ENCODE measurements at regions not wholly inside any gene's neighbourhood (a gene's known extent, or its start where the extent isn't known, plus 50 kb on each side); places are given as distances from the start of the nearest gene placed in this dataset.

DNA sequence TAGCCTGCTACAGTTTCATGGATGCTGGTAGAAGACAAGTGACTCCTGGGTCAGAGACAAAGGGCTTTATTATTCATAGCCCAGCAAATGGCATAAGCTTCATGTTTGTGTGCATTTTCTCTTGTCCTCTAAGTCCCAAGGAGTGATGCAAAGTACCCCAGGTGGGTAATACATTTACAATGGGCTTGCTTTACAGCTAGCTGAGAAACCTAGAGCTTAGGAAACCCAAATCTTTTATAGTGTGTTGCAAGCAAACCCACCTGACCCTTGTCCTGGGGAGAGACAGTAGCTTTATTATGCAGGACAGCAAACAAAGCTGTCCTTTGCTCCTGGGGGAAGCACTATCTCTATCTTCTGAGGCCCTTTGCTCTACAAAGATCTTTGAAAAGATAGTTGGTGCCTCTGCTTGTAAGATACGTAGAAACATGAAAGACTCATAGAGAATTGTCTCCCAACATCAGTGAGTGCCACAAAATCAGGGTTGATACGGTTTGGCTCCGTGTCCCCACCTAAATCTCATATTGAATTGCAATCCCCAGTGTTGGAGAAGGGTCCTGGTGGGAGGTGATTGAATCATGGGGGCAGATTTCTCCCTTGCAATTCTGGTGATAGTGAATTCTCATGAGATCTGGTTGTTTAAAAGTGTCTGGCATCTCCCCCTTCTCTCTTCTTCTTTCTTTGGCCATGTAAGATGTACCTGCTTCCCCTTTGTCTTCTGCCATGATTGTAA lies 315.8 kb upstream of the USP24 start:
- no peak for DNase-seq (ENCODE audit: low spot score)

DNA sequence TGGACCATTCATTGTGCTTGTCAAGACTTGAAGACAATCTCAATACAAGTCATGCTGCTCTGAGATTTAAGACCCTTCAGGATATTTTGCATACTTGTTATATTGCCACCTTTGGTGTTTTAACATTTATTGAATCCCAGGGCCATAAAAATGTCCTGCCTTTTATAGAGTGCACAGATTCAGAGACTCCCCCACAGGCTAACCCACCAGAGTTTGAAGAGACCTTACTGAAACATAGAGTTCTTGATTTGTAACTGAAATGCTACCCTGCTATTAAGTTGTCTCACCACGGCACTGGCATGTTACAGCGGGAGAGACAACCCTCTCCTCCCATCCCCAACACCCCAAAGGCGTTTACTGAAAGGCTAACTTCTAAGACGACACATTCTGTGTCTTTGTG lies 313.9 kb upstream of the USP24 start:
- DNase-seq (ENCODE audit: low spot score) = no peak
- TF ChIP-seq, protein P1, sequence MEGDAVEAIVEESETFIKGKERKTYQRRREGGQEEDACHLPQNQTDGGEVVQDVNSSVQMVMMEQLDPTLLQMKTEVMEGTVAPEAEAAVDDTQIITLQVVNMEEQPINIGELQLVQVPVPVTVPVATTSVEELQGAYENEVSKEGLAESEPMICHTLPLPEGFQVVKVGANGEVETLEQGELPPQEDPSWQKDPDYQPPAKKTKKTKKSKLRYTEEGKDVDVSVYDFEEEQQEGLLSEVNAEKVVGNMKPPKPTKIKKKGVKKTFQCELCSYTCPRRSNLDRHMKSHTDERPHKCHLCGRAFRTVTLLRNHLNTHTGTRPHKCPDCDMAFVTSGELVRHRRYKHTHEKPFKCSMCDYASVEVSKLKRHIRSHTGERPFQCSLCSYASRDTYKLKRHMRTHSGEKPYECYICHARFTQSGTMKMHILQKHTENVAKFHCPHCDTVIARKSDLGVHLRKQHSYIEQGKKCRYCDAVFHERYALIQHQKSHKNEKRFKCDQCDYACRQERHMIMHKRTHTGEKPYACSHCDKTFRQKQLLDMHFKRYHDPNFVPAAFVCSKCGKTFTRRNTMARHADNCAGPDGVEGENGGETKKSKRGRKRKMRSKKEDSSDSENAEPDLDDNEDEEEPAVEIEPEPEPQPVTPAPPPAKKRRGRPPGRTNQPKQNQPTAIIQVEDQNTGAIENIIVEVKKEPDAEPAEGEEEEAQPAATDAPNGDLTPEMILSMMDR (IDR thresholded peaks at IDR 0.05; ENCODE audit: extremely low read depth, missing control alignments) = no peak

More for the DNA sequence above, 315.8 kb upstream of the USP24 start:
- TF ChIP-seq, protein P1 (IDR thresholded peaks at IDR 0.05; ENCODE audit: extremely low read depth, missing control alignments) = no peak

DNA sequence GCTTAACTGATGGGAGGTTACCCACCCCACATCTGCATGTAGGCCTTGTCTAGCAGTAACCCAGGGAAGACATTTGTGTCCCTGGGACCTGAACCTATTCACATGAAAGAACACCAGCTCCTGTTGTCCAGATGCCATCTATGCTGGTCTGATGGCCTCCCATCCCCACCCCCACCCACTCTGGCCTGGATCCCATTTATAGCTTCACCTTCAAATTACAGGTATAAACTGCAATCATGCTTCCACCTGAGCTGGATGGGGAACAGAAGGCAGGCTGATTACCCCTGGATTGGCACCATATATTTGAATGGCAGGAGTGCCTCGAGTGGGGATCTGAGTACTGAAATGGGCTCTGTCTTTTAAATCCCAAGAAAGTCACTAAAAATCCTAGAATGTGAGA lies 312.7 kb upstream of the USP24 start:
- TF ChIP-seq, protein P1 (IDR thresholded peaks at IDR 0.05; ENCODE audit: extremely low read depth, missing control alignments) = no peak
- no peak for DNase-seq (ENCODE audit: low spot score)

DNA sequence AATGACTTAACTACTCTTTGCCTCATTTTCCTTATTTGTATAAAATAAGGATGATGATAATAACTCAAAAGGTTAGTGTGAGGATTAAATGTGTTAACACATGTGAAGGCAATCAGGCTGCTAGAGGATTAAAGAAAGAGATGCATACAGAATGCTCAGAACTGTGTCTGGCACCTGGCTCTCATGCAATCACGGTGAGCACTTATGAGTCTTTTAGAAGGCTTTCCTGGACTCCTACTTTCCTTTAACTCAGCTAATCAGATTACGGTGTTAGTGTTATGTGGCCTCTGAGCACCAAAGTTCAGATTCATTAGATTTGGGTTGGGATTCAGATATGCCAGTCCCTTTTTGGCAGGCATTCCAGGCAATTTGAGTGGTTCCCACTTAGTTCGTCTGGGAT lies 311.6 kb upstream of the USP24 start:
- TF ChIP-seq, protein P1 (IDR thresholded peaks at IDR 0.05; ENCODE audit: extremely low read depth, missing control alignments) = no peak
- DNase-seq (ENCODE audit: low spot score) = no peak

DNA sequence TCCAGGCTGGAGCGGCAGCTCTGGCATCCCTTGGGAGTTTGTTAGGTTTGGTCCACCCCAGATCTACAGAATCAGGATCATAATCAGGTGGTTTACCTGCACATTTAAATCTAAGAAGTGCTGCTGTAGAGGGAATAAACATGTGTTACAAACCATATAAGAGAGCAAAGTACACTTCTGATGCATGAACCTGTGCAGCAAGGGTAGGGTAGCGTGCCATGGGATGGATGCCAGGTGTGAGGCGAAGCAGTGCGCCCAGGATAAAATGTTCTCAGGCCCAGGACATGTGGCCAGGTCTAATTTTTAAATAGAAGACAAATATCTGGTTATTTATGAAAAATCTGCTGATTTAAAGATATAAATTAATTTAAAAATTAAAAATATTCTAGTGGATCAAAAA lies 308.8 kb upstream of the USP24 start:
- TF ChIP-seq, protein P1 (IDR thresholded peaks at IDR 0.05; ENCODE audit: extremely low read depth, missing control alignments) = no peak
- DNase-seq (ENCODE audit: low spot score) = no peak

DNA sequence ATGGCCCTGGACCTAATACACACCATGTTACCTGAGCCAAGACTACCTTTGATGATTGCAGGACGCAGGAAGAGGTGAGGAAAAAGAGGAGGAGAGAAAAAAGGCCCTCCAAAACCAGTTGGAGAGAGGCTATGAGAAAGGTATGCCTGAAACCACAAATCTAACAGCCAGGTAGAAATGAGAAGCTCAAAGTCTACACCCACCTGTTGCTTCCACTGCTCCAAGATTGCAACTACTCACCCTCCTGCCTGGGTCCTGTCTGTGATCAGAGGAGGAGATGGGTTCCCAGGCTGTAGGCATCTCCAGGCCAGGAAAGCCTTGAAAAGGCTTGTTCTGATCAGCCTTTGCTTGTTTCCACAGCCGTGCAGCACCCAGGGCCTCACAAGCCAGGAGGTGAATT lies 307.8 kb upstream of the USP24 start:
- DNase-seq (ENCODE audit: low spot score) = no peak
- TF ChIP-seq, protein P1 (IDR thresholded peaks at IDR 0.05; ENCODE audit: extremely low read depth, missing control alignments) = no peak

DNA sequence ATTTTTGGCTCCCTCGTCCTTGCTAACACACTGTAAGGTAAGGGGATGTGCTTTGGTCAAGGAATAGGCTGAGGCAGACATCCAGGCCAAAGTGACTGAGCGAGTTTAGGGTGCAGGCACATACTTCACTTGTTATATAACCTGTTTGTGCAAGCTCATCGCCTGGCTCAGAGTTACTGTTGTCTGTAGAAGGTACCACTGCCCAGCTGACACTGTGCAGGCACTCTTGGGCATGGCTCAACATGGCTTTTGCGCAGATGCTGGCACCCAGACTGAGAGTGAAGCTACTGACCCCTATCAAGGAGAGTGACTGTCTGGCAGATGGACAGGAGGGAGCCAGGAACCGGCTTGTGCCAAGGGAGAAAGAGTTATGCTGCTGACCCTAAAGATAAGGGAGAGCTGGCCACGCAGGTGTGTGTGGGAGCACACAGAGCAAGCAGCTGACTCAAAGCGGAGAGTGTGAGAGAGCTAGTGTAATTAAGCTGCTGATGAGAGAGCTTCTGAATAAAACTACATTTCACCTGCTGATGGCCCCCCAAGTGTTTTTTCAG lies 307.3 kb upstream of the USP24 start:
- no peak for DNase-seq (ENCODE audit: low spot score)
- TF ChIP-seq, protein P1 (IDR thresholded peaks at IDR 0.05; ENCODE audit: extremely low read depth, missing control alignments) = no peak

All from GM20000 (cell line).